GM21529 (cell line): ENCODE measurements at regions not wholly inside any gene's neighbourhood (a gene's known extent, or its start where the extent isn't known, plus 50 kb on each side); places are given as distances from the start of the nearest gene placed in this dataset.
"Not testable (repeated sequence)": the region's sequence is repeated elsewhere in the genome, so short reads cannot be mapped to it uniquely, and the experiment has no call there.

Experiments used
- ATAC-seq: cut with Tn5 transposase; IDR thresholded peaks from one replicate; pipeline ENCODE4 v1.9.1; 2021; ENCODE audit not compliant: unreplicated experiment

GRCh38 chr12:89875809-89876208, 167.2 kb upstream of the ATP2B1 start:
- no peak for ATAC-seq

DNA sequence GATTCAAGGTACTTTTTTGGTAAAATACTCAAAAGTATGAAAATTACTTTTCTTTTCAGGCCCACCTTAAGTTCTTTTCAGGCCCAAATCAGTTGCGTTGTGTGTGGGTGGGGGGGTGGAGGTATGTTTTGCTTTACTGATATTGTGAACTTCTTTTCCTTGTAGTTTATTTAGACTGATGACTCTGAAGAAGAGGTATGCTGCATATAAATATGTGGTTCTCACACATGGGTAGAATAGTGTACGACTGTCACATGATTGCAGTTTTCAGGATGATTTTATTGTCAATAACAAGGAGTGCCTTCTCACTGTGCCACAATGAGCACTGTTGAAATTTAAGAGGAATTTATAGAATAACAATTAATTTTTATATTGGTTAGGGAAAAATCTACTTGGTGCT, 166.6 kb upstream of the ATP2B1 start:
- no peak for ATAC-seq

DNA sequence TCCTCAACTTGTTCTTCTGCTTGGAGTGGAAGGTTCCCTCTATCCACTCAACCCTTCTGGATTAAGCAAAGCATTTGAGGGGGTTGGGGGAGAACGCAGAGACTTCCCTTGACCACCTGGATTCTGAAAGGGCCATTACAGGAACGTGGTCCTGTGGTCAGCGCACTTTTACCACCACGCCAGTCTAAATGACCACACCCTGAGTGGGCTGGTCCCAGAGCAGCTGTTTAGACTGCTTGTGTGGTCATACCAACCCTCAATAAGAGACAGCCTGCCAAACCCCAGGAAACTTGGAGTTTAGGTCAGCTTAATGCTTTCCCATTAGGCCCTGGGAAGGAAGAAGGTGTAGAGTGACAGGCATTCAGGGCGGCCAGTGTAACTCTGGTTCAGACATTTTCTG, 165.5 kb upstream of the ATP2B1 start:
- ATAC-seq: no peak

DNA sequence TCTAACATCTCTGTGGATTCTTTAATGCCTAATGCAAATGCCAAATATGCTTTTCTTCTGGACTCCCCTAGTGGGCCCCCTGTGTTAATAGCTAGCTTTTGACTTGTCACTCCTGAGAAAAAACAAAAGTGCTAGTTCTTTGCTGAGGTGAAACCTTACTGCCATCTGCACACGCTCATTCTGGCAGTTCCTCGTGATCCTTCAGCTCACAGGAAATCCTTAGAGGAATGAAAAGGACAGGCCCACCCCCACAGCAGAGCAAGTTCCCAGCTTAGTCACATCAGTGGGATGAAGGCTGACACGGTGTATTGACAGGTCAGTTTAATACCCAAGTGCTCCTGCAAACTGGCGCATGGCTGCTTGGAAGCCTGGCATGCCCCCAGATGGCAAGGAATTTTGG, 165.1 kb upstream of the ATP2B1 start:
- peak; percentile 62 for ATAC-seq

- no peak for ATAC-seq
Observed at GRCh38 chr12:89872922-89873630, 164.4 kb upstream of the ATP2B1 start.

- ATAC-seq: no peak
Observed at GRCh38 chr12:89870413-89871184, 162.0 kb upstream of the ATP2B1 start.

- ATAC-seq: not testable (repeated sequence)
Observed at GRCh38 chr12:89867611-89868010, 159.0 kb upstream of the ATP2B1 start.

- ATAC-seq: no peak
Observed at GRCh38 chr12:89864411-89864810, 155.8 kb upstream of the ATP2B1 start.

GRCh38 chr12:89863968-89864367, 155.3 kb upstream of the ATP2B1 start:
- peak; percentile 25 for ATAC-seq

DNA sequence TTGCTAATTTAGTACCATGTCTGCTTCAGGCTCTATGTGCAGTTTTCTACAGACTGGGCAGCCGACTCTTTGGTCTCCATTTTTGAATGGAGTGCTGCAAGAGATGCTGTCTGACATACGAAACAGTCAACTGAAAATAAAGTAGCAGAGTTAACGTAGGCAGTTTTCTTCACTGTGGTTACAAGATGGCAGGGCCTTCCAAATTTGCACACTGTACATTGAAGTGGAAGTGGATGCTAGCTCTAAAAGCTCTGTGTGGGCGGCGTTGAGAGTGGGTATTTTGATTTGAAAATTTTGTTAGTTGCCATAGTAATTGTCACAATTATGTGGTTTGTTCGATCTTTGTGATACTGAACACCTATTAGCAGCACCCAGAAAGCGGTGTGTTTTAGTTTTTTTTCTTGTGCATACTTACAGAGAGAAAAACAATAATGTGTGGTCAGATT, 154.9 kb upstream of the ATP2B1 start:
- peak; percentile 64 for ATAC-seq

GRCh38 chr12:89862511-89863445, 154.1 kb upstream of the ATP2B1 start:
- peak; percentile 72 for ATAC-seq

GRCh38 chr12:89861086-89861485, 152.4 kb upstream of the ATP2B1 start:
- no peak for ATAC-seq

GRCh38 chr12:89859508-89860220, 151.0 kb upstream of the ATP2B1 start:
- no peak for ATAC-seq

DNA sequence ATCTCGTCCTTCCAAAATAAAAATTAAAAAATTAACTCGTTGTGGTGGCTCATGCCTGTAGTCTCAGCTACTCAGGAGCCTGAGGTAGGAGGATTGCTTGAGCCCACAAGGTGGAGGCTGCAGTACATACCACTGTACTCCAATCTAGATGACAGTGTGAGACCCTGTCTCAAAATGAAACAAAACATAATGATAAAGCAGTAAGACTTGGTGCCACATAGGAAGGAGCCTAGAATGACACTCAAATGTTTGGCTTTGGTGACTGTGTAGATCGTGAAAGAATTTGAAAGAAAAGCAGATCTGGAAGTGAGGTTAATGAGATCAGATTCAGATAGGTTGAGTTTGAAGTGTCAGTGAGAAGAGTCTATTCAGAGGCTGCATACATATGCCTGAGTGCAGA, 150.1 kb upstream of the ATP2B1 start:
- ATAC-seq: no peak

DNA sequence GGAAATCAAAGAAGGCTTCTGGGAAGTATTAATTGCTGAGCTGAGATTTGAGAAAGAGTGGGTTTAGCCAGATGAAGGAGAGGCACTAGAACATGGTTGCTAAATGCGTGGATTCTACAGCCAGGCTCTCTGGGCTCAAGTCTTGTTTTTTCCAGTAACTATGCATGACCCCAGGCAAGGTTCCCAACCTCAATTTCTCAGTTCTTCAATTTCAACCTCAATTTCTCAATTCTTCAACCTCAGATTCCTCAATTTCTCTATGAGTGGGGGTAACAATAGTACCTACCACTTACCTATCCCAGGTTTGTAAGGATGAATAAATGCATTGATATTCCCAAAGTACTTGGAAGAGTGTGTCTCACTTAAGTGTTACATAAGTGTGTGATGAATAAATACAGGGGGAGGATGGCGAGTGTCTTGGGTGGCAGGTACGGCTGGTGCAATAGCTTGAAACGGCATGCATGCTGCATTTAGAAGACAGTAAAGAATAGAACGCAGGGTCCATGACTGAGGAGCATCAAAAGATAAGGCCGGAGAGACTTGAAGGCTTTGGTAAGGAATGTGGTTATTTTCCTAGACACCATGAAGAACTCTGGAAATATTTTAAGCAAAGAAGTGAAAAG, 149.1 kb upstream of the ATP2B1 start:
- peak; percentile 42 for ATAC-seq

GRCh38 chr12:89856431-89856830, 147.8 kb upstream of the ATP2B1 start:
- peak; percentile 85 for ATAC-seq

DNA sequence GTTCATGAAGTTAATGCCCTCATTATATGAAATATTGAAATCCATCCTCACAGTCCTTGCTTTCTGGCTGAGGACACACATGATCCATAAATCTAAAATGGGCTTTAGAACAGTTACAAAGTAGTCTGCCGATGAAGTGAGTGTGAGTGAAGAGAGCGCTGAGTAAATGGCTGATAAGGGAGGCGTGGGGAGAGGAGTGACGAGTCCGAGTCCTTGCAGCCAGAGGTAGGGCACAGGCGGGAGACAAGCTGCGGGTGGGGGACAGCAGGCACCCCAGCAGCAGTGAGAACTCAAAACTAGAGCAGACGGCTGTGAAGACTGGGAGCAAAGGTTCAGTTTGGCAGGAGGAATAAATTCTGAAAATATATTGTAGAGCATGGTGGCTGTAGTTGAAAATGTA, 140.1 kb upstream of the ATP2B1 start:
- no peak for ATAC-seq

- ATAC-seq: no peak
Observed at GRCh38 chr12:89846473-89847055, 137.9 kb upstream of the ATP2B1 start.

DNA sequence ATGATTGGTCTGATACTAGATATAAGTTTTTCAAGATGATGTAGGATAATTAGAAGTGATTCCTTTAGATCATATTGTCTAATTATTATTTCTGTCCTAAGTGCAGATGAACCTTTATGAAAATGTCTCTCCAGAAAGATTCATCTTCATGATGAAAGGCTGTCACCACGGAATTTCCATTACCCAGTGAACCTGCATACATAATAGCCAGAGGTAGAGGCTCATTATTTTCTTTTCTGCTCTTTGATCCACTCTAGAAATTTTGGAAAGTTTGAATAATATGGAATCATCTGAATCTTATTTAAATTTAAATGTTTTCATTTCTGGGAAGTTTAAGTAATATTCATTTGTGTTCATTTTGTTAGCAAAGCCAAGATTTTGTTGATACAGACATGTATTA, 137.1 kb upstream of the ATP2B1 start:
- ATAC-seq: no peak

GRCh38 chr12:89845366-89845765, 136.7 kb upstream of the ATP2B1 start:
- no peak for ATAC-seq
